K562 (cell line): ENCODE measurements at regions not wholly inside any gene's neighbourhood (a gene's known extent, or its start where the extent isn't known, plus 50 kb on each side); places are given as distances from the start of the nearest gene placed in this dataset.

Source experiments
- ATAC-seq: fragments of 200-7000 bp; cut with Tn5 transposase; 3 replicates; pipeline ENCODE4 v1.9.1; 2020; ENCODE audit warnings: moderate library complexity
- BruUV-seq: library from RNA; stranded (reverse); fragments of 400-500 nt; replicated peaks from 2 replicates; lab custom pipeline; 2021; lab: Mats Ljungman, UMichigan
- CTCF ChIA-PET: fragments of 300-600 bp; formaldehyde crosslinking; extraction: SDS; loops from one replicate; lab custom pipeline; 2021; ENCODE audit warnings: low intra/inter-chr PET ratio; lab: Yijun Ruan, JAX
- POLR2A ChIA-PET: fragments of 300-600, 350-650 bp; sonication (Branson Sonifier 250); formaldehyde crosslinking; extraction: SDS; loops from one replicate; lab custom pipeline; 2021; ENCODE audit warnings: antibody characterized with exemption, inconsistent platforms; lab: Yijun Ruan, JAX
- DNase-seq, 4 experiments: peaks; one replicate each; pipeline versions ENCODE4 v3.0.0 to v3.0.0-alpha.2; 2011 to 2018; ENCODE audit warnings: low spot score in 3 of 4, mixed read lengths in 3 of 4; ENCODE audit errors: extremely low read depth in 1 of 4
- FAIRE-seq: peaks from 2 replicates; lab custom pipeline; 2011; peaks lifted over from hg19 to GRCh38; lab: Jason Lieb, UNC
- H2AFZ ChIP-seq: 2 replicates; pipeline ENCODE4 v1.6.0; 2011; ENCODE audit warnings: low read depth, low read length, control low read depth, inconsistent platforms
- H3K27ac ChIP-seq: fragments of 200-600 bp; 3 replicates; pipeline ENCODE4 v1.8.0; 2011; ENCODE audit warnings: low read depth, mild to moderate bottlenecking, control low read depth, inconsistent platforms, low read length, moderate library complexity, mixed read lengths; ENCODE audit errors: extremely low read depth
- H3K27me3 ChIP-seq, 2 experiments: fragments of 300-600 bp in 1 of 2; 2 replicates in 1 of 2; 3 replicates in 1 of 2; pipeline versions ENCODE4 v1.6.0 to v1.8.0; 2011; ENCODE audit warnings: inconsistent platforms in 2 of 2, low read length in 2 of 2, mild to moderate bottlenecking in 1 of 2, mixed read lengths in 1 of 2, moderate library complexity in 1 of 2; ENCODE audit not compliant: control insufficient read depth in 2 of 2, insufficient read depth in 2 of 2
- H3K36me3 ChIP-seq: fragments of 300-600 bp; 3 replicates; pipeline ENCODE4 v1.8.0; 2011; ENCODE audit warnings: mild to moderate bottlenecking, low read length, inconsistent platforms; ENCODE audit not compliant: control insufficient read depth, insufficient read depth
- H3K4me1 ChIP-seq, 2 experiments: fragments of 200-600 bp in 1 of 2; replicated peaks in 1 of 2; 2 replicates in 1 of 2; 3 replicates in 1 of 2; pipeline versions ENCODE4 v1.5.1 to v1.8.0; 2011; ENCODE audit warnings: inconsistent platforms in 2 of 2, low read length in 2 of 2, mild to moderate bottlenecking in 1 of 2, mixed read lengths in 1 of 2, moderate library complexity in 1 of 2; ENCODE audit not compliant: control insufficient read depth in 2 of 2, insufficient read depth in 2 of 2
- H3K4me2 ChIP-seq: 2 replicates; pipeline ENCODE4 v1.6.1; 2011; ENCODE audit warnings: low read length, control low read depth, inconsistent platforms, mixed read lengths; ENCODE audit not compliant: insufficient read depth
- H3K4me3 ChIP-seq: fragments of 200-600 bp; sonication (generic), shearing (Covaris generic); 2 replicates; pipeline ENCODE4 v1.5.1; 2016; ENCODE audit warnings: control low read depth, inconsistent platforms
- H3K79me2 ChIP-seq: fragments of 200-600 bp; 3 replicates; pipeline ENCODE4 v1.8.0; 2011; ENCODE audit warnings: low read length, inconsistent platforms; ENCODE audit not compliant: control insufficient read depth, insufficient read depth
- H3K9ac ChIP-seq, 2 experiments: 2 replicates each; pipeline versions ENCODE4 v1.6.0 to v1.6.1; 2011; ENCODE audit warnings: low read depth in 2 of 2, low read length in 2 of 2, control low read depth in 1 of 2, inconsistent platforms in 1 of 2, mild to moderate bottlenecking in 1 of 2, mixed read lengths in 1 of 2; ENCODE audit not compliant: insufficient read depth in 1 of 2
- H3K9me1 ChIP-seq: one replicate; pipeline ENCODE4 v1.6.0; 2011; ENCODE audit warnings: inconsistent platforms, mild to moderate bottlenecking, low read length, moderate library complexity; ENCODE audit not compliant: control insufficient read depth, insufficient read depth
- H3K9me3 ChIP-seq: replicated peaks from 2 replicates; pipeline ENCODE4 v1.5.1; 2011; ENCODE audit warnings: low read depth, low read length, inconsistent platforms; ENCODE audit not compliant: control insufficient read depth, insufficient read depth
- H4K20me1 ChIP-seq: replicated peaks from 2 replicates; pipeline ENCODE4 v1.6.1; 2011; ENCODE audit warnings: low read length, inconsistent platforms, mixed read lengths; ENCODE audit not compliant: control insufficient read depth, insufficient read depth
- BCOR ChIP-seq: fragments of 450-650 bp; IDR thresholded peaks from 2 replicates; pipeline ENCODE4 v1.6.1; 2016
- CSDE1 ChIP-seq, 2 experiments: fragments of 450-650 bp; IDR thresholded peaks; 2 replicates each; pipeline ENCODE4 v1.6.1; 2016; ENCODE audit warnings: mild to moderate bottlenecking in 1 of 2
- ELK3 ChIP-seq: fragments of 450-650 bp; formaldehyde crosslinking; IDR thresholded peaks from 2 replicates; pipeline ENCODE4 v1.4.0; 2020; ENCODE audit warnings: mild to moderate bottlenecking
- HNRNPK ChIP-seq: fragments of 200-400 bp; formaldehyde crosslinking; IDR thresholded peaks from one replicate; pipeline ENCODE4 v1.6.1; 2018; ENCODE audit warnings: mild to moderate bottlenecking, low read depth, low read length; ENCODE audit not compliant: poor library complexity, severe bottlenecking
- PTRF ChIP-seq: fragments of 450-650 bp; IDR thresholded peaks from 2 replicates; pipeline ENCODE4 v1.6.1; 2016; ENCODE audit warnings: mild to moderate bottlenecking, missing genetic modification characterization, missing compliant biosample characterization
- SIRT6 ChIP-seq: IDR thresholded peaks from one replicate; pipeline ENCODE4 v1.6.1; 2012; ENCODE audit warnings: low read depth, mild to moderate bottlenecking, control low read depth, inconsistent platforms, low read length, moderate library complexity
- UBTF ChIP-seq, 2 experiments: IDR thresholded peaks; 2 replicates each; pipeline ENCODE4 v1.6.1; 2012; ENCODE audit warnings: improper control_type of control experiment in 2 of 2, low read depth in 2 of 2, low read length in 2 of 2, borderline replicate concordance in 1 of 2
- ZBTB43 ChIP-seq: sonication (generic); formaldehyde crosslinking; IDR thresholded peaks from 2 replicates; pipeline ENCODE4 v1.8.0; 2023; ENCODE audit warnings: mild to moderate bottlenecking, missing genetic modification reagents
- ZNF174 ChIP-seq: fragments of 250-450 bp; sonication (Bioruptor Pico); IDR thresholded peaks from 2 replicates; pipeline ENCODE4 v1.4.0; 2020; ENCODE audit warnings: mild to moderate bottlenecking
- ZNF41 ChIP-seq: fragments of 250-450 bp; sonication (Bioruptor Pico); conservative IDR thresholded peaks from 2 replicates; pipeline ENCODE4 v1.4.0; 2020; ENCODE audit warnings: mild to moderate bottlenecking
- WGBS: fragments of 100-300 bp; shearing (Covaris generic); methylation state at CpG from one replicate; pipeline ENCODE4 v1.1.6; 2016; ENCODE audit warnings: low coverage, mixed read lengths; ENCODE audit not compliant: insufficient coverage; ENCODE audit errors: missing lambda C conversion rate; 5-methylcytosine and 5-hydroxymethylcytosine counted together
- in situ Hi-C: fragments of 300-500 bp; cut with MboI; formaldehyde crosslinking; loops from 4 replicates; pipeline ENCODE4 v1.15.0; 2018; ENCODE audit warnings: inconsistent platforms, mixed read lengths
- intact Hi-C: fragments of 100-400 bp; cut with micrococcal nuclease; formaldehyde crosslinking; loops from 2 replicates; pipeline ENCODE4 v1.14.2; 2022

GRCh38 chr18:45253056-45253565, 362.2 kb upstream of the SLC14A2 start:
- ChIA-PET POLR2A (no interaction called here), CTCF (no interaction called here)
- 1% methylated on average over 6 of the region's 6 CpGs for WGBS
- Histone ChIP-seq H3K27ac (no peak overlapping the region), H3K4me1 (no peaks in the 10 kb centered on the region), H3K9me1 (no peaks in the 10 kb centered on the region), H3K27me3 (no peaks in the 10 kb centered on the region), H2AFZ (no peak overlapping the region), H3K4me3 (no peak overlapping the region), H4K20me1 (no peaks in the 10 kb centered on the region), H3K4me2 (no peak overlapping the region), H3K9me3 (no peaks in the 10 kb centered on the region), H3K9ac (no peak overlapping the region), H3K36me3 (no peaks in the 10 kb centered on the region), H3K79me2 (no peaks in the 10 kb centered on the region)
- in situ Hi-C loops: no loop called here
- DNase-seq (no peak), FAIRE-seq (no peak), ATAC-seq (no peak)
- BruUV-seq: no TSS peak
- TF ChIP-seq ZNF41 (CRISPR knock-in tag): no peak
- TF ChIP-seq CSDE1 (IDR thresholded peaks at IDR 0.05): no peak
- intact Hi-C loops: no loop called here

DNA sequence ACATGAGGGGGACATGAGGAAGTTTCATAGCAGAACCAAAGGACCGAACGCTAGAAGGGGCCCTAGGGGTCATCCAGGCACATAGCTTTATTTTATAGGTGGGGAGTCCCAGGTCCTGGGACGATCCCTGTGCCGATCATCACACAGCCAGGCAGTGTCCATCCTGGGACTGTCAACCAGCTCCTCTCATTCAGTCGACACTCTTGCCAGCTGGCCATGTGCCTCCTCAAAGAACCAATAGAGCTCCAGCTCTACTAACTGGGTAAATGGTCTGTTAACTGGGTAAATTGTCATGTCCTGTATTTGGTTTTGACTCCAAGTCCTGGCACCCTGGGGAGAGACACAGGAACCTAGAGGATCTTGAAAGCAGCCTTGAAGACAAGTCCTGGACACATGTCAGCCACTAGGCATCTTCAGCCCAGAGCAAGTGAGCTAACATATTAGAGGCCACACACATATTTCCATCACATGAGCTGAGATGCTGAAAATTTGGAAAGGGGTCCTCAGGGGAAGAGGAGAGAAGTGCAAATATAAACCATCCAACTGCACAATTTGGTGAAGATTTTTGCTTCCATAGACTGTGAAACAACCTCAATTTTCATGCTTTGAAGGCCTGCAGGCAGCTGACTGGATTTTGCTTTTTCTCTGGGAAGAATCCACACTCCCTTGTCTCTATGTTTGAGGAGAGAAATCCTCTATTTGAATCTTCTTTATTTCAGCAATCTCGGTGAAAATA, 361.1 kb upstream of the SLC14A2 start:
- Histone ChIP-seq H3K79me2 (no peaks in the 10 kb centered on the region), H3K9me1 (no peaks in the 10 kb centered on the region), H3K4me2 (no peak overlapping the region), H3K36me3 (no peaks in the 10 kb centered on the region), H3K4me3 (no peak overlapping the region), H4K20me1 (no peaks in the 10 kb centered on the region), H3K4me1 (no peaks in the 10 kb centered on the region), H3K9ac (no peak overlapping the region), H2AFZ (no peak overlapping the region), H3K27ac (no peak overlapping the region), H3K9me3 (no peaks in the 10 kb centered on the region), H3K27me3 (no peaks in the 10 kb centered on the region)
- POLR2A ChIA-PET: interaction anchor here (0.5 kb wide), 1 partner anchor 41 kb away, joined by 3 read pairs; no protein-coding TSS in a partner anchor
- TF ChIP-seq ZNF174: no peak
- no peak for TF ChIP-seq ZBTB43 (CRISPR knock-in tag)
- no peak for TF ChIP-seq UBTF (IDR thresholded peaks at IDR 0.05; ENCODE audit: borderline replicate concordance in 1 of 2, low read depth in 2 of 2, low read length in 2 of 2)
- TF ChIP-seq SIRT6: no peak
- no peak for TF ChIP-seq ELK3 (CRISPR knock-in tag)
- TF ChIP-seq BCOR: no peak
- no peak for TF ChIP-seq HNRNPK
- TF ChIP-seq PTRF (tag): no peak
- 2% methylated on average over 5 of the region's 6 CpGs for WGBS
- CTCF ChIA-PET: no interaction called here
- no TSS peak for BruUV-seq
- intact Hi-C loops (no loop called here), in situ Hi-C loops (no loop called here)
- ATAC-seq: no peak
- FAIRE-seq: no peak
- no peak for DNase-seq
